DND-41 (cell line): ENCODE measurements at regions not wholly inside any gene's neighbourhood (a gene's known extent, or its start where the extent isn't known, plus 50 kb on each side); places are given as distances from the start of the nearest gene placed in this dataset.

ENCODE experiments used
- ATAC-seq: fragments of 200-7000 bp; cut with Tn5 transposase; 3 replicates; pipeline ENCODE4 v1.9.1; 2021; ENCODE audit warnings: low read depth; ENCODE audit not compliant: insufficient read depth
- DNase-seq: peaks from one replicate; pipeline ENCODE4 v3.0.0-alpha.2; 2020
- H2AFZ ChIP-seq: 2 replicates; pipeline ENCODE4 v1.6.0; 2012; ENCODE audit warnings: low read depth, low read length
- H3K27ac ChIP-seq: 2 replicates; pipeline ENCODE4 v1.5.1; 2012; ENCODE audit warnings: low read length, inconsistent platforms
- H3K27me3 ChIP-seq: fragments of 200-600 bp; sonication (generic); 2 replicates; pipeline ENCODE4 v1.6.0; 2012; ENCODE audit warnings: low read length, mild to moderate bottlenecking, inconsistent platforms; ENCODE audit not compliant: insufficient read depth, poor library complexity
- H3K36me3 ChIP-seq: 2 replicates; pipeline ENCODE4 v1.5.1; 2012; ENCODE audit warnings: low read length, inconsistent platforms; ENCODE audit not compliant: insufficient read depth
- H3K4me1 ChIP-seq: 2 replicates; pipeline ENCODE4 v1.5.1; 2012; ENCODE audit warnings: mild to moderate bottlenecking, low read length; ENCODE audit not compliant: insufficient read depth
- H3K4me2 ChIP-seq: 2 replicates; pipeline ENCODE4 v1.6.0; 2012; ENCODE audit warnings: mild to moderate bottlenecking, moderate library complexity, low read length, inconsistent platforms; ENCODE audit not compliant: insufficient read depth
- H3K4me3 ChIP-seq, 2 experiments: fragments of 200-600 bp in 1 of 2; shearing (Covaris generic) in 1 of 2; 2 replicates each; pipeline ENCODE4 v1.5.1; 2012 to 2016; ENCODE audit warnings: inconsistent platforms in 2 of 2, low read length in 2 of 2, mild to moderate bottlenecking in 2 of 2, low read depth in 1 of 2, moderate library complexity in 1 of 2
- H3K79me2 ChIP-seq: 2 replicates; pipeline ENCODE4 v1.6.0; 2012; ENCODE audit warnings: low read length, inconsistent platforms; ENCODE audit not compliant: insufficient read depth
- H3K9ac ChIP-seq: 2 replicates; pipeline ENCODE4 v1.6.0; 2012; ENCODE audit warnings: low read depth, mild to moderate bottlenecking, inconsistent platforms, low read length, moderate library complexity
- H3K9me3 ChIP-seq: 2 replicates; pipeline ENCODE4 v1.5.1; 2012; ENCODE audit warnings: low read length, moderate library complexity, mild to moderate bottlenecking, inconsistent platforms; ENCODE audit not compliant: insufficient read depth, severe bottlenecking
- H4K20me1 ChIP-seq: 2 replicates; pipeline ENCODE4 v1.6.0; 2012; ENCODE audit warnings: low read length; ENCODE audit not compliant: insufficient read depth
- CTCF ChIP-seq: IDR thresholded peaks from 2 replicates; pipeline ENCODE4 v1.5.1; 2012; ENCODE audit warnings: borderline replicate concordance, low read length, moderate library complexity, mild to moderate bottlenecking; ENCODE audit not compliant: poor library complexity, severe bottlenecking; ENCODE audit errors: extremely low read depth
- EZH2 ChIP-seq: IDR thresholded peaks from 3 replicates; pipeline ENCODE4 v1.6.1; 2012; ENCODE audit warnings: borderline replicate concordance, low read depth, mild to moderate bottlenecking, moderate library complexity, low read length, inconsistent platforms; ENCODE audit not compliant: severe bottlenecking

GRCh38 chr13:106635616-106636015 lies 67.7 kb upstream of the ARGLU1 start:
- no peaks in the 10 kb centered on the region for H3K4me1 ChIP-seq
- H3K27me3 ChIP-seq, result no peaks in the 10 kb centered on the region
- no peaks in the 10 kb centered on the region for H3K79me2 ChIP-seq
- H2AFZ ChIP-seq, result no peak overlapping the region
- ATAC-seq, result no peak
- no peaks in the 10 kb centered on the region for H3K9me3 ChIP-seq
- H3K9ac ChIP-seq, result no peak overlapping the region
- TF ChIP-seq EZH2 (no peak), CTCF (no peak)
- H3K27ac ChIP-seq, result no peak overlapping the region
- no peaks in the 10 kb centered on the region for H3K36me3 ChIP-seq
- H4K20me1 ChIP-seq, result no peaks in the 10 kb centered on the region
- H3K4me2 ChIP-seq, result no peak overlapping the region
- no peak overlapping the region for H3K4me3 ChIP-seq
- DNase-seq, result no peak

GRCh38 chr13:106633321-106633720 lies 65.4 kb upstream of the ARGLU1 start:
- DNase-seq, result no peak
- no peak for ATAC-seq
- Histone ChIP-seq H3K79me2 (no peaks in the 10 kb centered on the region), H3K4me3 (no peak overlapping the region), H3K36me3 (no peaks in the 10 kb centered on the region), H3K9ac (no peak overlapping the region), H3K4me1 (no peaks in the 10 kb centered on the region), H3K4me2 (no peak overlapping the region), H2AFZ (no peak overlapping the region), H3K27me3 (no peaks in the 10 kb centered on the region), H4K20me1 (no peaks in the 10 kb centered on the region), H3K27ac (no peak overlapping the region), H3K9me3 (no peaks in the 10 kb centered on the region)
- no peak for TF ChIP-seq EZH2
- TF ChIP-seq CTCF, result no peak

- Histone ChIP-seq H2AFZ (no peak overlapping the region), H3K4me1 (no peaks in the 10 kb centered on the region), H3K27ac (no peak overlapping the region), H4K20me1 (no peaks in the 10 kb centered on the region), H3K9me3 (no peaks in the 10 kb centered on the region), H3K4me2 (no peak overlapping the region), H3K4me3 (no peak overlapping the region), H3K36me3 (no peaks in the 10 kb centered on the region), H3K79me2 (no peaks in the 10 kb centered on the region), H3K9ac (no peak overlapping the region), H3K27me3 (no peaks in the 10 kb centered on the region)
- TF ChIP-seq EZH2 (no peak), CTCF (no peak)
- no peak for ATAC-seq
- no peak for DNase-seq
Observed at GRCh38 chr13:106630650-106631049, 62.7 kb upstream of the ARGLU1 start.

DNA sequence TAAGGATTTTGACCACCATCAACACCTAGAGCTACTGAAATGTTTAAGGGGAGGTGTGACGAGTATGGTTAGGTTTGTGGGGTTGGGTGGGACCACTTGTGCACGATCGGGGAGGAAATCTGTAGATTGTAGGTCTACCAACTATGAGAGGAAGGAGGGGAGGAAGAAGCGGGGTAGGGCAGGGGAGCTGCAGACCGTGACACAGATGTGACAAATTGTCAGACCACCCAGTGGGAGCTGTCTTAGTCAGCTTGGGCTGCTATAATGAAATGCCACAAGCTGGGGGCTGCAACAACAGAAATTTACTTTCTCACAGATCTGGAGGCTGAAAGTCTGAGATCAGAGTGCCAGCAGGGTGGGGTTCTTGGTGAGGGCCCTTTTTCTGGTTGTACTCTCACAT lies 62.2 kb upstream of the ARGLU1 start:
- no peaks in the 10 kb centered on the region for H4K20me1 ChIP-seq
- H3K4me2 ChIP-seq, result no peak overlapping the region
- no peaks in the 10 kb centered on the region for H3K36me3 ChIP-seq
- no peak overlapping the region for H2AFZ ChIP-seq
- H3K9ac ChIP-seq, result no peak overlapping the region
- H3K9me3 ChIP-seq, result no peaks in the 10 kb centered on the region
- ATAC-seq (peak; percentile 49; the same call in 1 of the 3 replicates), DNase-seq (no peak)
- H3K27me3 ChIP-seq, result no peaks in the 10 kb centered on the region
- H3K27ac ChIP-seq, result no peak overlapping the region
- no peaks in the 10 kb centered on the region for H3K79me2 ChIP-seq
- no peak overlapping the region for H3K4me3 ChIP-seq
- no peak for TF ChIP-seq CTCF
- TF ChIP-seq EZH2, result no peak
- H3K4me1 ChIP-seq, result no peaks in the 10 kb centered on the region
